Neural progenitor cell (in vitro differentiated cells): ENCODE measurements at regions not wholly inside any gene's neighbourhood (a gene's known extent, or its start where the extent isn't known, plus 50 kb on each side); places are given as distances from the start of the nearest gene placed in this dataset.
A peak's percentile ranks its signal among the peaks of the same experiment; 100 is the strongest.

Experiments used
- DNase-seq: peaks from one replicate; pipeline ENCODE4 v3.0.0-alpha.2; 2016; ENCODE audit warnings: low spot score
- H2AFZ ChIP-seq: fragments of 200-600 bp; sonication (generic); replicated peaks from 2 replicates; pipeline ENCODE4 v1.6.1; 2016; ENCODE audit warnings: antibody characterized with exemption
- H3F3A ChIP-seq: fragments of 200-600 bp; sonication (generic); 2 replicates; pipeline ENCODE4 v1.6.1; 2016; ENCODE audit warnings: antibody characterized with exemption, low read depth
- H3K27ac ChIP-seq: fragments of 200-600 bp; sonication (generic); 2 replicates; pipeline ENCODE4 v1.5.1; 2016; ENCODE audit warnings: mild to moderate bottlenecking
- H3K27me3 ChIP-seq: fragments of 200-600 bp; sonication (generic); 2 replicates; pipeline ENCODE4 v1.6.1; 2016; ENCODE audit warnings: mild to moderate bottlenecking, moderate library complexity
- H3K36me3 ChIP-seq: fragments of 200-600 bp; sonication (generic); 2 replicates; pipeline ENCODE4 v1.5.1; 2016
- H3K4me1 ChIP-seq: fragments of 200-600 bp; sonication (generic); 2 replicates; pipeline ENCODE4 v1.6.1; 2016; ENCODE audit warnings: mixed run types
- H3K4me2 ChIP-seq: fragments of 200-600 bp; sonication (generic); 2 replicates; pipeline ENCODE4 v1.6.1; 2016
- H3K4me3 ChIP-seq: fragments of 200-600 bp; sonication (generic); 2 replicates; pipeline ENCODE4 v1.5.1; 2016
- H3K79me2 ChIP-seq: fragments of 200-600 bp; sonication (generic); 2 replicates; pipeline ENCODE4 v1.6.1; 2016; ENCODE audit warnings: low read depth
- H3K9ac ChIP-seq: fragments of 200-600 bp; sonication (generic); 2 replicates; pipeline ENCODE4 v1.6.1; 2016
- H3K9me3 ChIP-seq: fragments of 200-600 bp; sonication (generic); 2 replicates; pipeline ENCODE4 v1.5.1; 2016; ENCODE audit warnings: low read depth
- H4K20me1 ChIP-seq: fragments of 200-600 bp; sonication (generic); 2 replicates; pipeline ENCODE4 v1.6.1; 2016; ENCODE audit warnings: low read depth
- H3K27ac Mint-ChIP-seq: 3 replicates; pipeline ENCODE4 v1.8.0; 2021; ENCODE audit warnings: mixed read lengths
- H3K27me3 Mint-ChIP-seq: 2 replicates; pipeline ENCODE4 v1.8.0; 2022; ENCODE audit warnings: low read depth, mild to moderate bottlenecking, inconsistent platforms, moderate library complexity, mixed read lengths; ENCODE audit not compliant: insufficient read depth
- H3K36me3 Mint-ChIP-seq: 3 replicates; pipeline ENCODE4 v1.8.0; 2021; ENCODE audit warnings: mixed read lengths
- H3K4me1 Mint-ChIP-seq: 3 replicates; pipeline ENCODE4 v1.8.0; 2021; ENCODE audit warnings: mixed read lengths
- H3K4me3 Mint-ChIP-seq: 3 replicates; pipeline ENCODE4 v1.8.0; 2021; ENCODE audit warnings: mild to moderate bottlenecking, moderate library complexity, mixed read lengths
- H3K9me3 Mint-ChIP-seq: 3 replicates; pipeline ENCODE4 v1.8.0; 2020; ENCODE audit warnings: mixed read lengths
- CTCF ChIP-seq: fragments of 200-600 bp; sonication (generic); IDR thresholded peaks from 2 replicates; pipeline ENCODE4 v1.5.1; 2017; ENCODE audit warnings: antibody characterized with exemption, mild to moderate bottlenecking
- EZH2 ChIP-seq: fragments of 200-600 bp; sonication (generic); IDR thresholded peaks from 2 replicates; pipeline ENCODE4 v1.6.1; 2017; ENCODE audit warnings: antibody characterized with exemption, mild to moderate bottlenecking, moderate library complexity
- EZH2phosphoT487 ChIP-seq: fragments of 200-600 bp; sonication (generic); IDR thresholded peaks from 2 replicates; pipeline ENCODE4 v1.6.1; 2017; ENCODE audit warnings: antibody characterized with exemption

GRCh38 chr16:60271781-60272180 is 1537.7 kb upstream of the GOT2 start:
- Mint-ChIP-seq H3K4me1 (peaks cover 19% of the 10 kb centered on the region), H3K9me3 (peaks cover 5% of the 10 kb centered on the region), H3K27me3 (no peaks in the 10 kb centered on the region), H3K27ac (no peak overlapping the region), H3K36me3 (no peaks in the 10 kb centered on the region), H3K4me3 (no peak overlapping the region)
- Histone ChIP-seq H3K4me1 (no peaks in the 10 kb centered on the region), H3K9ac (no peak overlapping the region), H2AFZ (no peak overlapping the region), H3K9me3 (no peaks in the 10 kb centered on the region), H3K36me3 (no peaks in the 10 kb centered on the region), H4K20me1 (no peaks in the 10 kb centered on the region), H3F3A (no peaks in the 10 kb centered on the region), H3K27ac (no peak overlapping the region), H3K27me3 (no peaks in the 10 kb centered on the region), H3K4me2 (no peak overlapping the region), H3K79me2 (no peaks in the 10 kb centered on the region), H3K4me3 (no peak overlapping the region)
- no peak for DNase-seq
- no peak for TF ChIP-seq CTCF

- no peak overlapping the region for H3K27ac ChIP-seq
- no peak overlapping the region for H3K4me2 ChIP-seq
- no peak overlapping the region for H3K4me3 ChIP-seq
- DNase-seq = no peak
- H3K9me3 ChIP-seq = no peaks in the 10 kb centered on the region
- no peaks in the 10 kb centered on the region for H3K79me2 ChIP-seq
- Mint-ChIP-seq H3K36me3 (no peaks in the 10 kb centered on the region), H3K4me1 (peaks cover 19% of the 10 kb centered on the region), H3K27me3 (peaks cover 2% of the 10 kb centered on the region), H3K4me3 (no peak overlapping the region), H3K27ac (no peak overlapping the region), H3K9me3 (peaks cover 5% of the 10 kb centered on the region)
- peak overlapping the region; percentile 8 for H2AFZ ChIP-seq
- no peaks in the 10 kb centered on the region for H3K4me1 ChIP-seq
- H4K20me1 ChIP-seq = no peaks in the 10 kb centered on the region
- no peak overlapping the region for H3K9ac ChIP-seq
- no peak for TF ChIP-seq CTCF
- H3K27me3 ChIP-seq = no peaks in the 10 kb centered on the region
- H3F3A ChIP-seq = no peaks in the 10 kb centered on the region
- H3K36me3 ChIP-seq = no peaks in the 10 kb centered on the region
Observed at GRCh38 chr16:60271025-60271771, 1537.1 kb upstream of the GOT2 start.

GRCh38 chr16:60261425-60261824 is 1527.3 kb upstream of the GOT2 start:
- H3K4me1 Mint-ChIP-seq = no peaks in the 10 kb centered on the region
- H3K9me3 Mint-ChIP-seq = no peaks in the 10 kb centered on the region
- Histone ChIP-seq H4K20me1 (no peaks in the 10 kb centered on the region), H3K4me3 (no peak overlapping the region), H2AFZ (no peak overlapping the region), H3K9ac (no peak overlapping the region), H3K27ac (no peak overlapping the region), H3K4me2 (no peak overlapping the region), H3K27me3 (no peaks in the 10 kb centered on the region), H3K79me2 (no peaks in the 10 kb centered on the region), H3K4me1 (no peaks in the 10 kb centered on the region), H3F3A (no peaks in the 10 kb centered on the region), H3K36me3 (no peaks in the 10 kb centered on the region), H3K9me3 (no peaks in the 10 kb centered on the region)
- TF ChIP-seq EZH2 (no peak), CTCF (no peak), EZH2phosphoT487 (no peak)
- no peaks in the 10 kb centered on the region for H3K36me3 Mint-ChIP-seq
- no peak for DNase-seq
- H3K27ac Mint-ChIP-seq = no peak overlapping the region
- peaks cover 3% of the 10 kb centered on the region for H3K27me3 Mint-ChIP-seq
- no peak overlapping the region for H3K4me3 Mint-ChIP-seq
